Uterus (tissue), 3 donors: ENCODE measurements at regions not wholly inside any gene's neighbourhood (a gene's known extent, or its start where the extent isn't known, plus 50 kb on each side); places are given as distances from the start of the nearest gene placed in this dataset.
"Not testable (repeated sequence)": the region's sequence is repeated elsewhere in the genome, so short reads cannot be mapped to it uniquely, and the experiment has no call there.

Experiments
- DNase-seq, 2 donors: peaks; one replicate each; pipeline ENCODE4 v3.0.0-alpha.2; 2019 to 2020
- H3K27ac ChIP-seq, 2 donors: fragments of 200-600 bp; sonication (generic); 1 replicate in 1 of 2; 2 replicates in 1 of 2; pipeline ENCODE4 v1.5.1; 2016 to 2018
- H3K27me3 ChIP-seq, 2 donors: fragments of 200-600 bp; sonication (generic); one replicate each; pipeline ENCODE4 v1.5.1; 2018 to 2019; ENCODE audit warnings: control low read depth in 1 of 2
- H3K36me3 ChIP-seq, 2 donors: fragments of 200-600 bp; sonication (generic); one replicate each; pipeline ENCODE4 v1.5.1; 2019; ENCODE audit warnings: control low read depth in 1 of 2
- H3K4me1 ChIP-seq, 2 donors: fragments of 200-600 bp; sonication (generic); one replicate each; pipeline ENCODE4 v1.5.1; 2018 to 2019; ENCODE audit warnings: control low read depth in 1 of 2
- H3K4me3 ChIP-seq, 2 donors: fragments of 200-600 bp; sonication (generic); 1 replicate in 1 of 2; 2 replicates in 1 of 2; pipeline ENCODE4 v1.5.1; 2018 to 2019; ENCODE audit warnings: mild to moderate bottlenecking in 1 of 2
- H3K9me3 ChIP-seq, 2 donors: fragments of 200-600 bp; sonication (generic); one replicate each; pipeline ENCODE4 v1.5.1; 2019; ENCODE audit warnings: control low read depth in 1 of 2
- CTCF ChIP-seq, 4 experiments: fragments of 200-600 bp in 2 of 4; fragments of 450-650 bp in 2 of 4; sonication (generic) in 2 of 4; IDR thresholded peaks; one replicate each; pipeline ENCODE4 v1.5.1; 2016 to 2019; ENCODE audit warnings: antibody characterized with exemption in 4 of 4, mild to moderate bottlenecking in 2 of 4, moderate library complexity in 1 of 4
- POLR2A ChIP-seq, 2 donors: fragments of 450-650 bp; IDR thresholded peaks; one replicate each; pipeline ENCODE4 v1.6.1; 2016; ENCODE audit warnings: antibody characterized with exemption in 2 of 2, mild to moderate bottlenecking in 1 of 2, moderate library complexity in 1 of 2
- intact Hi-C: fragments of 100-400 bp; cut with DNase I; formaldehyde crosslinking; loops from one replicate; pipeline ENCODE4 v1.15.1; 2023; ENCODE audit warnings: low total_unique reads
- donor health status: DM: yes; HTN: yes; CAD: no.

GRCh38 chr6:140001821-140002341 is 627.4 kb upstream of the CITED2 start:
- no peaks in the 10 kb centered on the region for H3K9me3 ChIP-seq
- intact Hi-C loops: no loop called here
- no peaks in the 10 kb centered on the region for H3K27me3 ChIP-seq
- no peak for DNase-seq
- no peak for TF ChIP-seq POLR2A (IDR thresholded peaks at IDR 0.05)
- no peak for TF ChIP-seq CTCF (IDR thresholded peaks at IDR 0.05)
- H3K4me1 ChIP-seq: no peaks in the 10 kb centered on the region
- no peak overlapping the region for H3K4me3 ChIP-seq
- no peak overlapping the region for H3K27ac ChIP-seq
- no peaks in the 10 kb centered on the region for H3K36me3 ChIP-seq

- Histone ChIP-seq H3K4me3 (no peak overlapping the region), H3K27me3 (no peaks in the 10 kb centered on the region), H3K36me3 (no peaks in the 10 kb centered on the region), H3K9me3 (no peaks in the 10 kb centered on the region), H3K27ac (no peak overlapping the region), H3K4me1 (no peaks in the 10 kb centered on the region)
- TF ChIP-seq CTCF (IDR thresholded peaks at IDR 0.05) (no peak), POLR2A (IDR thresholded peaks at IDR 0.05) (no peak)
- intact Hi-C loops: no loop called here
- DNase-seq: no peak
Observed at GRCh38 chr6:140001005-140001404, 626.6 kb upstream of the CITED2 start.

- H3K9me3 ChIP-seq, H3K36me3 ChIP-seq, DNase-seq, H3K4me1 ChIP-seq, H3K27ac ChIP-seq, intact Hi-C loops, H3K4me3 ChIP-seq, H3K27me3 ChIP-seq: not testable (repeated sequence)
Observed at GRCh38 chr6:139999661-140000060, 625.2 kb upstream of the CITED2 start.

- H3K36me3 ChIP-seq, H3K4me3 ChIP-seq, H3K4me1 ChIP-seq, DNase-seq, H3K9me3 ChIP-seq, H3K27me3 ChIP-seq, intact Hi-C loops, H3K27ac ChIP-seq: not testable (repeated sequence)
Observed at GRCh38 chr6:139998478-139998877, 624.0 kb upstream of the CITED2 start.

- intact Hi-C loops: no loop called here
- Histone ChIP-seq H3K4me3 (no peak overlapping the region), H3K9me3 (no peaks in the 10 kb centered on the region), H3K36me3 (no peaks in the 10 kb centered on the region), H3K27ac (no peak overlapping the region), H3K27me3 (no peaks in the 10 kb centered on the region), H3K4me1 (no peaks in the 10 kb centered on the region)
- TF ChIP-seq CTCF (IDR thresholded peaks at IDR 0.05): no peak
- TF ChIP-seq POLR2A (IDR thresholded peaks at IDR 0.05): no peak
- no peak for DNase-seq
Observed at GRCh38 chr6:139996253-139996834, 621.9 kb upstream of the CITED2 start.

GRCh38 chr6:139994998-139995397 is 620.5 kb upstream of the CITED2 start:
- H3K27ac ChIP-seq: no peak overlapping the region
- H3K4me3 ChIP-seq: no peak overlapping the region
- no peaks in the 10 kb centered on the region for H3K9me3 ChIP-seq
- intact Hi-C loops: no loop called here
- DNase-seq: no peak
- H3K27me3 ChIP-seq: no peaks in the 10 kb centered on the region
- no peak for TF ChIP-seq POLR2A (IDR thresholded peaks at IDR 0.05)
- no peak for TF ChIP-seq CTCF (IDR thresholded peaks at IDR 0.05)
- no peaks in the 10 kb centered on the region for H3K4me1 ChIP-seq
- no peaks in the 10 kb centered on the region for H3K36me3 ChIP-seq
